HG03175 (cell line): ENCODE measurements at regions not wholly inside any gene's neighbourhood (a gene's known extent, or its start where the extent isn't known, plus 50 kb on each side); places are given as distances from the start of the nearest gene placed in this dataset.
"Not testable (repeated sequence)": the region's sequence is repeated elsewhere in the genome, so short reads cannot be mapped to it uniquely, and the experiment has no call there.

Source experiments
- ATAC-seq: cut with Tn5 transposase; IDR thresholded peaks from one replicate; pipeline ENCODE4 v1.9.1; 2021; ENCODE audit warnings: mild to moderate bottlenecking, moderate library complexity; ENCODE audit not compliant: unreplicated experiment

DNA sequence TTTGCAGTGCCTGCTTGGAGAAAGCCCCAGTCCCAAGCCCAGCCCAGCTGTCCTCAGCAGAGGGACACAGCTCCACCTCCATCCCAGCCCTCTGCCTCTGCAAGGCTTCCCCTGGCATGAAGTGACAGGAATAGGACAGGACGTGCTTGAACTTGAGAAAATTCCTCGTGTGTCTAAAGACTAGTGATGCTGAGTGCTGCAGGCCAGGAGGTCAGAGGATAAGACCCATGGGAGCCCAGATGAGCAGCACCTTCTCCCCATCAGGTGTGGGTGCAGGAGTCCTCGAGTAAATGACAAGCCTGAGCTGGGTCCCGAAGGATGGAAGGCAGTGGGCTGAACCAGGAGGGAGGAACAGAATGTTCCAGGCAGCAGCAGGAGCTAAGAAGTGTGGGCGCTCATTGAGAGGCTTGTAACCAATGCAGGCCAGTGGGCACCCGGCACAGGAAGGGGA is 67.8 kb upstream of the UXS1 start:
- no peak for ATAC-seq

DNA sequence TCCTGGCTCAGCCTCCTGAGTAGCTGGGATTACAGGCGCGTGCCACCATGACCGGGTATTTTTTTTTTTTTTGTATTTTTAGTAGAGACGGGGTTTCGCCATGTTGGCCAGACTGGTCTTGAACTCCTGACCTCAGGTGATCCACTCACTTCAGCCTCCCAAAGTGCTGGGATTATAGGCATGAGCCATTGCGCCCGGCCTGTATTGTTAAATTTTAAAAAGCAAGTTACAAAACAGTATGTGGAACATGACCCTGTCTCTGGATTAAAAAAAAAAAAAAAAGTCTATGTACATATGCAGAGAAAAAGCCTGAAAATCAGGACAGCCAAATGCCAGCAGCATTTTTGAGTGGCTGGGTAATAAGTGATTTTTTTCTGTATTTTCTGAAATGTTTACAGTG is 64.8 kb upstream of the UXS1 start:
- not testable (repeated sequence) for ATAC-seq

DNA sequence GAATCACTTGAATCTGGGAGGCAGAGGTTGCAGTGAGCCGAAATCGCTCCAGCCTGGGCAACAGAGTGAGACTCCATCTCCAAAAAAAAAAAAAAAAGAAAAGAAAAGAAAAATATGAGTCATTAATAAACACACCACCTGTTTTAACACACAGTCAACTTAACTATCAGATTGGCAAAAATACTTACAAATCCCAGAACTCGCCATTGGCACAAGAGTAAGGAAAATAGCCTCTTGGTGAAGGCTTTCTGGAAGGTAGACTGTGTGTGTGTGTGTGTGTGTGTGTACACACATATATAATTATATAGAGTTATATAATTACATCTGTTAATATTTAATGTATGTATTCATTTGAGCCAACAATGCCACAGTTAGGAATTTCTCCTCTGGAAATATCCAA is 63.7 kb upstream of the UXS1 start:
- ATAC-seq, result no peak

DNA sequence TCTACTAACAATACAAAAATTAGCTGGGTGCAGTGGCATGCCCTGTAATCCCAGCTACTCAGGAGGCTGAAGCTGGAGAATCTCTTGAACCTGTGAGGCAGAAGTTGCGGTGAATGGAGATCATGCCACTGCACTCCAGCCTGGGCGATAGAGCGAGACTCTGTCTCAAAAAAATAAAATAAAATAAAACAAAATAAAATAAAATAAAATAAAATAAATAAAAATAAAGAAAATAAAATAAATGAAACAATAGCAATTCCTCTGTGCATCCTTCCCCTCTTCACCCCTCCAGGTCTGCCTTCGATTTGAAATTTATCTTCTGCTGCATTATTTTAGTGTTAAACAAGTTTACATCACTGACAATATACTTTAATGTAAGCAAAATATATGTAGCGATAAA is 63.0 kb upstream of the UXS1 start:
- ATAC-seq, result no peak

DNA sequence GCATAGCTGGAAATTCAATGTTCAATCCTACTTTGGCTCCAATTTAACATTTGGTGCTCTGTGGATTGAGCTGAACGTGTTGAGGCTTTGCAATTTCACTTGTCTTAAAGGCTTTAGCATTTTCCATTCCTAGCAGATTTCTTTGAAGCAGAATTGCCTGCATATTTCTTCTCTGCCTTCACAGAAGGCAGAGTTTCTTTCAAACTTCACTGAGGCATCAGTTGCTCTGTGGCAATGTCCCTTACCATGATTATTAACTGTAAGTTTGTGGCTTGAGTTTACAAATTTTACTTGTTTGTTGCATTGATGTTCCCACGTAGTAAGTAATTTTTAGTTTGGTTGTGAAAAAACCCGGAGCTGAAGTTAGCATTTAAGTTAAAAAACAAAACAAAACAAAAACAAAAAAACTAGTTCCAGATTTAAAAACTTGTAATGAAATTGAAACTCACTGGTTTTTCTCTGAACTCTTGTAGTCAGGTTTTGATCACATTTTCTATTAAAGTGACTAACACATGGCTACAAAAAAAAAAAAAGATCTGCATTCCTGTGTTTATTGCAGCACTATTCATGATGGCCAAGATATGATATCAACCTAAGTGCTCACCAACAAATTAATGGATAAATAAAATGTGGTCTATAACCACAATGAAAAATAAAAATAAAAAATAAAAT is 55.2 kb upstream of the UXS1 start:
- ATAC-seq, result not testable (repeated sequence)

DNA sequence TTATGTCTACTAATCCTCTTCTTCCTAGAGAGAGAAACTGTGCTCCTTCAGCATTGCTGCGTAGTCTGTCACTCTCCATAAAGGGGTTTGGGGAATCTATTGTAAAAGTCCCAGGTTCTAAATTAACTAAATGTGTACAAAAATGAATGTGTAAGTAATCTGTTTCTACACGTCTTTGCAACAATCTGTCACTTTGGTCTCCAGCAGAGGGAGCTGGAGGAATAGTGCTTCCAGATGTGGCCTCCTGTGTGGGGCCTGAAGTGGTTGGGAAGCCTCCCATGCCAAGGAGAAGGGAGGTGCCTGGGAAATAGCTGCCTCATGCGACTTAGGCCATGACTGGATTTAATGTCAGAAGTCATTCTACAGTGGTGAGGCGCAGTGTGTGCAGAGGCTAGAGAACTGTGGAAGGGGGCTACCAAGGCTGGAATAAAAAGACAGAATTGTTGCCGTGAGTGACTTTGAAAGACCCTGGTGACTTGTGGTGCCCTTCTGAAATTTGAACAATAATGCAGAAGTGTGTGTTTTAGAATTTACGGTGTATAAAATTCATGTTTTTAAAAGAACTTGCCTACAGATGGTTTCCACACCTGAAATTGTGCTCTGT is 54.5 kb upstream of the UXS1 start:
- not testable (repeated sequence) for ATAC-seq
